Fibroblast of lung (primary cell): ENCODE measurements at regions not wholly inside any gene's neighbourhood (a gene's known extent, or its start where the extent isn't known, plus 50 kb on each side); places are given as distances from the start of the nearest gene placed in this dataset.

Experiments used
- CTCF ChIP-seq, 2 donors: IDR thresholded peaks in 1 of 2; conservative IDR thresholded peaks in 1 of 2; 1 replicate in 1 of 2; 2 replicates in 1 of 2; pipeline ENCODE4 v1.5.1; 2011 to 2012; ENCODE audit warnings: low read length in 2 of 2, control low read depth in 1 of 2, inconsistent platforms in 1 of 2, low read depth in 1 of 2, mild to moderate bottlenecking in 1 of 2
- EZH2 ChIP-seq: IDR thresholded peaks from 2 replicates; pipeline ENCODE4 v1.5.1; 2012; ENCODE audit warnings: low read length, control low read depth, mild to moderate bottlenecking; ENCODE audit errors: missing control alignments

- TF ChIP-seq CTCF (conservative IDR thresholded peaks at IDR 0.05 in 1 of 2, IDR thresholded peaks at IDR 0.05 in 1 of 2; ENCODE audit: low read depth in 1 of 2, low read length in 2 of 2) (no peak), EZH2 (no peak)
Observed at GRCh38 chr6:11648889-11649288, 111.3 kb downstream of the TMEM170B start.
